Activated CD4-positive, alpha-beta T cell treated with anti-CD3 and anti-CD28 coated beads for 4 hours (primary cell): ENCODE measurements at regions not wholly inside any gene's neighbourhood (a gene's known extent, or its start where the extent isn't known, plus 50 kb on each side); places are given as distances from the start of the nearest gene placed in this dataset.
"Not testable (repeated sequence)": the region's sequence is repeated elsewhere in the genome, so short reads cannot be mapped to it uniquely, and the experiment has no call there.

Experiments
- DNase-seq, 2 donors: peaks; one replicate each; pipeline ENCODE4 v3.0.0-alpha.2; 2020

DNA sequence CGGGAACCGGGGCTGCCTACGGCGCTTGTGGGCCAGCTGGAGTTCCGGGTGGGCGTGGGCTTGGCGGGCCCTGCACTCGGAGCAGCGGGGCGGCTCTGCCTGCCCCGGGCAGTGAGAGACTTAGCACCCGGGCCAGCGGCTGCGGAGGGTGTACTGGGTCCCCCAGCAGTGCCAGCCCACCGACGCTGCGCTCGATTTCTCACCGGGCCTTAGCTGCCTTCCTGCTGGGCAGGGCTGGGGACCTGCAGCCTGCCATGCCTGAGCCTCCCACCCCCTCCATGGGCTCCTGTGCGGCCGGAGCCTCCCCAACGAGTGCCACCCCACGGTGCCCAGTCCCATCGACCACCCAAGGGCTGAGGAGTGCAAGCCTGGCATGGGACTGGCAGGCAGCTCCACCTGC, 72.8 kb upstream of the SSBP2 start:
- DNase-seq: not testable (repeated sequence)

GRCh38 chr5:81820863-81821262, 70.0 kb upstream of the SSBP2 start:
- no peak for DNase-seq

DNA sequence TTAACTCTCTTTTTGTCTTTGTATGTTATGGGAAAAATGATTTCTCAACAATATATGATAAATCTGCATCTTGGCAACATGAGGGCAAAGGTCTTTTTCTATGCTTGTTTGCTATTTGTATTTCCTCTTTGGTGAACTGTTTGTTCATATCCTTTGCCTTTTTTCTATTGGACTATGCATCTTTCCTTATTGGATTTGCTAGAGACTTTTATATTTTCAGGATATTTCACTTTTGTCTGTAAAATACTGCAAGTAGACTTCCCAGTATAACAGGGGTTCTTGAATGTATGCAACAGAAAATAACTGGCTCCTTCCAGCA, 69.4 kb upstream of the SSBP2 start:
- no peak for DNase-seq

DNA sequence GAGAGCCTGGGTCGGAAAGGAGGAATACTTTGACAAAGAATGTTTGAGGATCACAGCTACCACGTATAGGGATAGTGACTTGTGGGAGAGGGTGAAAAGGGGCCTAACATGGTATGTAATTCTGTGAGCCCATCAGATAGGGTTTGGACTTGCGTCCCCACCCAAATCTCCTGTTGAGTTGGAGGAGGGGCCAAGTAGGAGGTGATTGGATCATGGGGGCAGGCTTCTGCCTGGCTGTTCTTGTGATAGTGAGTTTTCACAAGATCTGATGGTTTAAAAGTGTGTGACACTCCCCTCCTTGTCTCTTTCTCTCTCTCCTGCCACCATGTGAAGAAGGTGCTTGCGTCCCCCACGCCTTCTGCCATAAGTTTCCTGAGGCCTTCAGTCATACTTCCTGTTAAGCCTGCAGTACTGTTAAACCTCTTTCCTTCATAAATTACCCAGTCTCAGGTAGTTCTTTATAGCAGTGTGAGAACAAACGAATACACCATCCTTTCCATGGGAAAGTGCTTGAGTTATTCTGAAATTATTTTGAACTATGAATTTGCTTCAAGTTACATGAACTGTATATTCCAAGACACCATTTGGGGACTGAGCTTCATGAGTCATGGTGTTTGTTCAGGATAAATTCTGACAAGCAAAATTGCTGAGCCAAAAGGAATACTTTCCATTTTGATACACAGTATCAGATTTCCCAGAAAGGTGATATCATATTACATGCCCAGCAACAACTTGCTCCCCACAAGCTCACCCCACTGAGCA, 68.8 kb upstream of the SSBP2 start:
- no peak for DNase-seq

DNA sequence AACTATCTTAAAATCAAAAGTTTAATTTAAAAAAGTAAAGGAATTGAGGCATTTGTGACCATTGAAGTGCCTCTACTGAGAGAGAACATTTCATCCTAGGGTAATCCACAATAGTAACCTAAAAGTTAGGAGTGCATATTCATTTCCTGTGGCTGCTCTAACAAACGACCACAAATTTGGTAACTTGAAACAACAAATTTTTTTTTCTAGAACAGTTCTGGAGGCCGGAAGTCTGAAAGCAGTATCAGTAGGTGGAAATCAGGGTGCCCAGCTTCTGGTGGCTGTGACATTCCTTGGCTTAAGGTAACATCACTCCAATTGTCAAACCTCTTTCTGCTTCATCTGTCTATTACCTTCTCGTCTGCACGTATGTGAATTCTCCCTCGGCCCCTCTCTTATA, 67.1 kb upstream of the SSBP2 start:
- no peak for DNase-seq

GRCh38 chr5:81817086-81817485, 66.2 kb upstream of the SSBP2 start:
- no peak for DNase-seq

DNA sequence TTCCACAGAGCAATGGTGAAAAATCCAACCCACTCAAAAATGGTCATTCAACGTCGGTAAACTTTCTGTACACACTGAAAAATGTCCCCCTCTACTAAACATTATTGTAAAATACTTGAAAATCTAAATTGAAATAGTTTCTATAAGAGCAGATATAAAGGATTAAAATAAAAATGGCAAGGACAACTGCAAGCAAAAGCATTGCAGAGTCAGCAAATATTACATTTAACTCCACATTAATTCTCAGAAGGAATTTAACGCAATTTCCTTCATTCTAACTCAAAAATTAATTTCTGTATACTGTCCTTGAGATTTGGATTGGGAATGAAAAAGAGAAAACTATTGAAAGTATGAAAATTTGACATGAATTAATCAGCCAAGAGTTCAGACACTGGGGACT, 64.4 kb upstream of the SSBP2 start:
- no peak for DNase-seq

DNA sequence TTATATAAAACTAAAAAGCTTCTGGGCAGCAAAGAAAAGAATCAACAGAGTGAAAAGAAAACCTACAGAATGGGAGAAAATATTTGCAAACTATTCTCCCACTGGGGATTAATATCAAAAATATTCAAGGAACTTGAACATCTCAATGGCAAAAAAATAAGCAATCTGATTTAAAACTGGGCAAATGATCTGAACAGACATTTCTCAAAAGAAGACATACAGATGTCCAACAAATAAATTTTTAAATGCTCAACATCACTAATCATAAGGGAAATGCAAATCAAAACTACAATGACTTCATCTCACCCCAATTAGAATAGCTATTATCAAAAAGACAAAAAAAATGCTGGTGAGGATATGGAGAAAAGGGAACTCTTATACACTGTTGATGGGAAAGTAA, 57.2 kb upstream of the SSBP2 start:
- DNase-seq: no peak

- DNase-seq: no peak
Observed at GRCh38 chr5:81805086-81805485, 54.2 kb upstream of the SSBP2 start.

- DNase-seq: no peak
Observed at GRCh38 chr5:81803812-81804211, 52.9 kb upstream of the SSBP2 start.

DNA sequence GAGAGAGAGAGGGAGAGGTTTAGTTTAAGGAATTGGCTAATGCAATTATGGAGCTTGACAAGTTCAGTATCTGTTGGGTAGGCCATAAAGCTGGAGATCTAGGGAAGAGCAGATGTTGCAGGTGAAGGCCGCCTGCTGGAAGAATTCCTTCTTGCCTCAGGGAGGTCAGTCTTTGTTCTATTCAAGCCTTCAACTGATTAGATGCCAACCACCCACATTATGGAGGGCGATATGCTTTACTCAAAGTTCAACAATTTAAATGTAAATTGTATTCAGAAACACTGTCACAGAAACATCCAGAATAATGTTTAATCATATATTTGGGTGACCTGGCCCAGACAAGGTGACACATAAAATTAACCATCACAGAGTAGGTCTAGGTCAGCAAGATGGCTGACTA, 51.7 kb upstream of the SSBP2 start:
- no peak for DNase-seq

DNA sequence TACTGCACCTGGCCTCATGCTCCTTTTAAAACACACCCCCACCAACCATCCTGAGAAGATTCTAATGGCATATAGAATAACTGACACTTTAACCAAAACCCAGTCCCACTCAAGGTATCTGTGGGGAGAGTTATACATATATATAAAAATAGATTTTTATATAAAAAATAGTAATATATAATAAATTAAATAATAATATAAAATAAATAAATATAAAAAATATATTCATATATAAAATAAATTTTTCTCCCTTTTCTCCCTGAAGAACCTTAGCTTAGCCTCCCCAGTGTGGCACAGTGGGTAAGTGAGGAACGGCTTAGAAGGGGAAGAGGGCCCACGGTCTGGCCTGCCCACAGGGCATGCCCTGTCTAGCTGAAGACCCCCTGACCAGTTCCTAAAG, 51.1 kb upstream of the SSBP2 start:
- DNase-seq: no peak

GRCh38 chr5:81800797-81801196, 49.9 kb upstream of the SSBP2 start:
- DNase-seq: no peak
